Right lobe of liver (tissue), 6 donors: ENCODE measurements at regions not wholly inside any gene's neighbourhood (a gene's known extent, or its start where the extent isn't known, plus 50 kb on each side); places are given as distances from the start of the nearest gene placed in this dataset.

ENCODE experiments used
- ATAC-seq, 4 donors: fragments of 200-7000 bp; cut with Tn5 transposase; one replicate each; pipeline ENCODE4 v1.9.1; 2020; ENCODE audit warnings: mild to moderate bottlenecking in 4 of 4, moderate library complexity in 4 of 4
- DNase-seq, 3 donors: peaks; one replicate each; pipeline ENCODE4 v3.0.0-alpha.2; 2020
- H3K27ac ChIP-seq, 3 donors: fragments of 200-600 bp; one replicate each; pipeline ENCODE4 v1.8.0; 2022
- H3K27me3 ChIP-seq, 2 donors: fragments of 200-600 bp; one replicate each; pipeline ENCODE4 v1.8.0; 2022
- H3K36me3 ChIP-seq, 4 donors: fragments of 200-600 bp; sonication (generic) in 1 of 4; one replicate each; pipeline versions ENCODE4 v1.5.1 to v1.8.0; 2017 to 2022; ENCODE audit warnings: control low read depth in 1 of 4
- H3K4me1 ChIP-seq, 4 donors: fragments of 200-600 bp; sonication (generic) in 1 of 4; one replicate each; pipeline versions ENCODE4 v1.5.1 to v1.8.0; 2017 to 2022; ENCODE audit warnings: control low read depth in 1 of 4
- H3K4me3 ChIP-seq, 3 donors: fragments of 200-600 bp; one replicate each; pipeline ENCODE4 v1.8.0; 2022
- H3K9me3 ChIP-seq, 4 donors: fragments of 200-600 bp; sonication (generic) in 1 of 4; one replicate each; pipeline versions ENCODE4 v1.5.1 to v1.8.0; 2017 to 2022; ENCODE audit warnings: control low read depth in 1 of 4
- POLR2A ChIP-seq: fragments of 450-650 bp; IDR thresholded peaks from one replicate; pipeline ENCODE4 v1.6.1; 2017; ENCODE audit warnings: antibody characterized with exemption, mild to moderate bottlenecking
- WGBS: methylation state at CpG from one replicate; pipeline ENCODE4 v1.1.6; 2018; ENCODE audit warnings: low coverage, low lambda C conversion rate; ENCODE audit not compliant: insufficient coverage; ENCODE audit errors: missing lambda C conversion rate; 5-methylcytosine and 5-hydroxymethylcytosine counted together
- intact Hi-C, 2 donors: fragments of 100-400 bp; cut with DNase I; formaldehyde crosslinking; loops; one replicate each; pipeline versions ENCODE4 v1.11.2 to v1.14.1; 2022
- TF ChIP-seq, protein P1 (sequence below), 4 donors: fragments of 200-600 bp in 3 of 4; fragments of 450-650 bp in 1 of 4; IDR thresholded peaks; one replicate each; pipeline versions ENCODE4 v1.5.1 to v1.8.0; 2016 to 2022; ENCODE audit warnings: antibody characterized with exemption in 4 of 4, mild to moderate bottlenecking in 2 of 4
- donor health status: DM: no; HTN: yes; CAD: no.
- donor health status: DM: no; HTN: no; CAD: no.
- donor health status: DM: no; HTN: no; CAD: no.
- donor health status: DM: no; HTN: yes; CAD: no.
- donor health status: DM: no; HTN: yes; CAD: no.

DNA sequence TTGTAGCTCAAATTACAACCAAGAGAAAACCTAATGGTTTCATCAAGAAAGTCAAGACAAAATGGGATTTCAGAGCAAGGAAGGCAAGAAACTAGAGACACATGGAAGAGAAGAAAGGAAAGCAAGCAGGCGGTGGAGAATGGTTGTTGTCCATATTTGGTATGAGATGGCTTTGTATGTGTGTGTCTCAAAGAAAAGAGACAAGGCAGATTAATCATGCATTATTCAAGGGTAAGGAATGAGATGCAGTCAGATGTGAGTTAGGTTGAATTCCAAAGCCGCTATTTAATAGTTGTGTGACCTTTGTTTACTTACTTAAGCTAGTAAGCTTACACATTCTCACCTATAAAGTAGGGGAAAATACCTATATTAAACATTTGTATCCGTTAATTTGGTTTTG lies 1029.6 kb downstream of the CDH11 start:
- TF ChIP-seq, protein P1, sequence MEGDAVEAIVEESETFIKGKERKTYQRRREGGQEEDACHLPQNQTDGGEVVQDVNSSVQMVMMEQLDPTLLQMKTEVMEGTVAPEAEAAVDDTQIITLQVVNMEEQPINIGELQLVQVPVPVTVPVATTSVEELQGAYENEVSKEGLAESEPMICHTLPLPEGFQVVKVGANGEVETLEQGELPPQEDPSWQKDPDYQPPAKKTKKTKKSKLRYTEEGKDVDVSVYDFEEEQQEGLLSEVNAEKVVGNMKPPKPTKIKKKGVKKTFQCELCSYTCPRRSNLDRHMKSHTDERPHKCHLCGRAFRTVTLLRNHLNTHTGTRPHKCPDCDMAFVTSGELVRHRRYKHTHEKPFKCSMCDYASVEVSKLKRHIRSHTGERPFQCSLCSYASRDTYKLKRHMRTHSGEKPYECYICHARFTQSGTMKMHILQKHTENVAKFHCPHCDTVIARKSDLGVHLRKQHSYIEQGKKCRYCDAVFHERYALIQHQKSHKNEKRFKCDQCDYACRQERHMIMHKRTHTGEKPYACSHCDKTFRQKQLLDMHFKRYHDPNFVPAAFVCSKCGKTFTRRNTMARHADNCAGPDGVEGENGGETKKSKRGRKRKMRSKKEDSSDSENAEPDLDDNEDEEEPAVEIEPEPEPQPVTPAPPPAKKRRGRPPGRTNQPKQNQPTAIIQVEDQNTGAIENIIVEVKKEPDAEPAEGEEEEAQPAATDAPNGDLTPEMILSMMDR (IDR thresholded peaks at IDR 0.05) = no peak
- TF ChIP-seq POLR2A = no peak
- Histone ChIP-seq H3K36me3 (no peaks in the 10 kb centered on the region), H3K4me3 (no peak overlapping the region), H3K9me3 (no peaks in the 10 kb centered on the region), H3K27ac (no peak overlapping the region), H3K4me1 (no peaks in the 10 kb centered on the region), H3K27me3 (no peaks in the 10 kb centered on the region)
- ATAC-seq (no peak), DNase-seq (no peak)
- intact Hi-C loops = no loop called here
- 71% methylated on average over 3 of the region's 3 CpGs for WGBS

DNA sequence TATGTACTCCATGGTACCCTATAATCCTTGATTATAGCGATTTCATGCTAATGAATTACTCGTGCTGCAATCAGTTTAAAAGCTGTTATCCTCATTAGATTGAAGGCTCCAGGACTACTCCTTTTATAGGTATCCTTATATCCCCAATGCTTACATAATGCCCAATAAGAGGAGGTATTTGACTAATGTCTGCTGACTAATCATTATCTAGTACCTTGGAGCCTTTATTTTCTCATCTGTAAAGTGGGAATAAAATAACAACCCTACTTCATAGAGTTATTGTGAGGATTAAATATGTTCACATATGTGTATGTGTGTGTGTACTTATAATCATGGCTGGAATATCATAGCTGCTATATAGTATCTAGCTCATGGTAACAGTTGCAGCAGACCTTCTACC lies 1031.5 kb downstream of the CDH11 start:
- intact Hi-C loops = no loop called here
- ATAC-seq = no peak
- TF ChIP-seq, protein P1 (IDR thresholded peaks at IDR 0.05) = no peak
- TF ChIP-seq POLR2A = no peak

DNA sequence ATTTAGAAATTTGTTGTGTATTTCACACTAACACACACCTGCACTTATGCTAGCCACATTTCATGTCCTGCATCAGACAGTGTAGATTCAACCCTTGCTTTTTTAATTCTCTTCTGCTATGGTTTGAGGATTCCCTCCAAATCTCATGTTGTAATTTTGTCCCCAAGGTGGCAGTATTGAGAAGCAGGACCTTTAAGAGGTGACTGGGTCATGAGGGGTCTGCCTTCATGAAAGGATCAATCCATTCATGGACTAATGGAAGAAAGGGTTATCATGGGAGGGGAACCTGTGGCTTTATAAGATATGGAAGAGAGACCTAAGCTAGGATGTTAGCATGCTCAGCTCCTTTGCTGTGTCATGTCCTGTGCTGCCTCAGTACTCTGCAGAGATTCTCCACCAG lies 1032.2 kb downstream of the CDH11 start:
- intact Hi-C loops = no loop called here
- ATAC-seq (peak in 3 of 4 donors; percentile 20 to 45 (median 30)), DNase-seq (no peak)
- Histone ChIP-seq H3K9me3 (no peaks in the 10 kb centered on the region), H3K4me1 (no peaks in the 10 kb centered on the region), H3K4me3 (no peak overlapping the region), H3K27me3 (no peaks in the 10 kb centered on the region), H3K36me3 (no peaks in the 10 kb centered on the region), H3K27ac (no peak overlapping the region)
- TF ChIP-seq, protein P1 (IDR thresholded peaks at IDR 0.05) = peak; percentile 24 to 41 (median 36)
- TF ChIP-seq POLR2A = no peak

More for the DNA sequence above, 1031.5 kb downstream of the CDH11 start:
- Histone ChIP-seq H3K4me3 (no peak overlapping the region), H3K27ac (no peak overlapping the region), H3K36me3 (no peaks in the 10 kb centered on the region), H3K27me3 (no peaks in the 10 kb centered on the region), H3K9me3 (no peaks in the 10 kb centered on the region), H3K4me1 (no peaks in the 10 kb centered on the region)
- no peak for DNase-seq
- 50% methylated on average over 2 of the region's 2 CpGs for WGBS

DNA sequence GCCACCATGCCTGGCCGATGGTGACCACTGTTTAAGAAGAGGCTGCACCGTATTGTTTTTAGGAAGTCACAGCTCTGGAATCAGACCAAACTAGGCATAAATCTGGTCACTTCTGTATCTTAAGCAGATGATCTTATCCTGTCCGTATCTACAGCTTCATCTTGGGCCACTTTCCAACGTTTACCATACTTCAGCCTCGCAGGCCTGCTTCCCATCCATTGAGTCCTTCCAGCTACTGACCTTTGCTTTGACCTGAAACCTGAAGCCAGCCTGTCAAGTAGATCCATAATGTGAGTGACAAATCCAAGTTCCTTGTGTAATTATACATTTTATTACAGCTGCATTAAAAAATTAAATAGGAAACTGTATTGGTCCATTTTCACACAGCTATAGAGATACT lies 1033.0 kb downstream of the CDH11 start:
- intact Hi-C loops = no loop called here
- no peaks in the 10 kb centered on the region for H3K9me3 ChIP-seq
- DNase-seq = no peak
- TF ChIP-seq, protein P1 (IDR thresholded peaks at IDR 0.05) = no peak
- no peak for TF ChIP-seq POLR2A
- WGBS = 62% methylated on average over 3 of the region's 5 CpGs
- H3K27ac ChIP-seq = no peak overlapping the region
- ATAC-seq = no peak
- H3K27me3 ChIP-seq = no peaks in the 10 kb centered on the region
- no peaks in the 10 kb centered on the region for H3K36me3 ChIP-seq
- no peak overlapping the region for H3K4me3 ChIP-seq
- H3K4me1 ChIP-seq = no peaks in the 10 kb centered on the region

DNA sequence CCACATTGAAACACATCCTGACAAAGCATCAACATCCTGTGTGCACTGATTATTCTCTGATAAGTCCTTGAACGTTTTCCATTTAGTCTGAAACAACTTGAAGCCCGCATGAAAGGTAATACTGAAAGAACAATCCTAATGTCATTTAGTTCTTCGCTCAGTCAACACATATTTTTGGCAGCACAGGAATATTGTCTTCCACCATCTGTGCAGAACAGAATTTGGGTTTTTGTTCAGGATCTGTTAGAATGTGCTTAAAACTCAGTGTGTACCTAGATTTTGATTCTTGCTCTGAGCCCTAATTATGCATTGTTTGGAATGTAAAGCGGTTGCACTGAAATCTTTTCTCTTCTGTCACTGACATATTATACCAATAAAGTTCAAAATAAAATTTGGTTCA lies 1036.6 kb downstream of the CDH11 start:
- Histone ChIP-seq H3K4me3 (no peak overlapping the region), H3K9me3 (peaks cover 0 to 4% (median 0%) of the 10 kb centered on the region in 4 donors), H3K4me1 (no peaks in the 10 kb centered on the region), H3K36me3 (no peaks in the 10 kb centered on the region), H3K27ac (no peak overlapping the region), H3K27me3 (no peaks in the 10 kb centered on the region)
- no peak for TF ChIP-seq POLR2A
- TF ChIP-seq, protein P1 (IDR thresholded peaks at IDR 0.05) = no peak
- no peak for ATAC-seq
- no peak for DNase-seq
- 70% methylated on average over 4 of the region's 4 CpGs for WGBS
- intact Hi-C loops = no loop called here
